Tibial nerve (tissue), 4 donors: ENCODE measurements at regions not wholly inside any gene's neighbourhood (a gene's known extent, or its start where the extent isn't known, plus 50 kb on each side); places are given as distances from the start of the nearest gene placed in this dataset.

ENCODE experiments used
- EP300 ChIP-seq, 2 donors: sonication (generic); formaldehyde crosslinking; IDR thresholded peaks; one replicate each; pipeline ENCODE4 v1.6.1; 2017; ENCODE audit warnings: antibody characterized with exemption in 2 of 2, mild to moderate bottlenecking in 1 of 2
- POLR2A ChIP-seq, 2 donors: fragments of 450-650 bp; IDR thresholded peaks; one replicate each; pipeline ENCODE4 v1.6.1; 2017; ENCODE audit warnings: antibody characterized with exemption in 2 of 2, mild to moderate bottlenecking in 2 of 2, moderate library complexity in 2 of 2
- TF ChIP-seq, protein P1 (sequence below), 5 experiments: fragments of 200-600 bp in 3 of 5; fragments of 450-650 bp in 2 of 5; sonication (generic) in 3 of 5; IDR thresholded peaks; one replicate each; pipeline ENCODE4 v1.5.1; 2016 to 2019; ENCODE audit warnings: antibody characterized with exemption in 5 of 5, mild to moderate bottlenecking in 3 of 5, moderate library complexity in 2 of 5

DNA sequence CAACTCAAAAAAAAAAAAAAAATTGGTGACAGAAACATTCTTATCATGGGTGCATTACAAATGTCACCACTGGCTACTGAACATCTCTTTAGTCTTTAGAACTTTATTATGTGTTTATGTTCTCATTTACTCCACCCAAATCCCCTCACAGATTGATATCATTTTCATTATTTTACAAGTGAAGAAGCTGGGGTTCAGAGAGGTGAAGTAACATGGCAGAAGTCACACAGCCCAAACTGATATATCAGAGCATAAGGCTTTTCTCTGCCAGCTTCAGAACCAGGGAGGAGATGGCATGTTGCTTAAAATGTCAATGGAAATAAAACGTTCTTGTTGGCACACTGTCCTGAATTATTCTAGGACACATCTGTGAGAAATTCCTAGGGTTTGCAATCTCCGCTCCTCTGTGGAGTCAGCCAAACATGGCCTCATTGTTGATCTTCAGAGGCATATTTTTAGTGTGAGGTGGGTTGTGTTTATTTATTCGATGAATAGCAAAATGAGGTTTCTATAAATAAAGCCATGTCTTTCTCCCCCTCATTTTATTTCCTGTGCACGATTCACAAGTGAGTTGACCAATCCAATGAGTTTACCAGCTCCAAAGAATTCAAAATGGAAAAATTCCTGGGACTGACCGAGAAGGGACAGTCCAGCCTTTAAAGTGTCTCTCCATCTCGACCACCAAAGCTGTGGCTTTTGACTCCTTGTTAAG is 72.9 kb upstream of the ANO1 start:
- TF ChIP-seq EP300 (IDR thresholded peaks at IDR 0.05) = no peak
- no peak for TF ChIP-seq POLR2A (IDR thresholded peaks at IDR 0.05)
- TF ChIP-seq, protein P1, sequence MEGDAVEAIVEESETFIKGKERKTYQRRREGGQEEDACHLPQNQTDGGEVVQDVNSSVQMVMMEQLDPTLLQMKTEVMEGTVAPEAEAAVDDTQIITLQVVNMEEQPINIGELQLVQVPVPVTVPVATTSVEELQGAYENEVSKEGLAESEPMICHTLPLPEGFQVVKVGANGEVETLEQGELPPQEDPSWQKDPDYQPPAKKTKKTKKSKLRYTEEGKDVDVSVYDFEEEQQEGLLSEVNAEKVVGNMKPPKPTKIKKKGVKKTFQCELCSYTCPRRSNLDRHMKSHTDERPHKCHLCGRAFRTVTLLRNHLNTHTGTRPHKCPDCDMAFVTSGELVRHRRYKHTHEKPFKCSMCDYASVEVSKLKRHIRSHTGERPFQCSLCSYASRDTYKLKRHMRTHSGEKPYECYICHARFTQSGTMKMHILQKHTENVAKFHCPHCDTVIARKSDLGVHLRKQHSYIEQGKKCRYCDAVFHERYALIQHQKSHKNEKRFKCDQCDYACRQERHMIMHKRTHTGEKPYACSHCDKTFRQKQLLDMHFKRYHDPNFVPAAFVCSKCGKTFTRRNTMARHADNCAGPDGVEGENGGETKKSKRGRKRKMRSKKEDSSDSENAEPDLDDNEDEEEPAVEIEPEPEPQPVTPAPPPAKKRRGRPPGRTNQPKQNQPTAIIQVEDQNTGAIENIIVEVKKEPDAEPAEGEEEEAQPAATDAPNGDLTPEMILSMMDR (IDR thresholded peaks at IDR 0.05) = no peak
